GM23338 (cell line): ENCODE measurements at regions not wholly inside any gene's neighbourhood (a gene's known extent, or its start where the extent isn't known, plus 50 kb on each side); places are given as distances from the start of the nearest gene placed in this dataset.

Experiments
- CREB1 ChIP-seq: fragments of 250-450 bp; sonication (Bioruptor Pico); IDR thresholded peaks from 2 replicates; pipeline ENCODE4 v1.5.0; 2020; ENCODE audit warnings: low read depth, mild to moderate bottlenecking, moderate library complexity
- CTCF ChIP-seq, 2 experiments: fragments of 200-600 bp in 1 of 2; sonication (generic) in 1 of 2; conservative IDR thresholded peaks; 2 replicates each; pipeline versions ENCODE4 v1.5.1 to v1.6.1; 2016 to 2017; ENCODE audit warnings: antibody characterized with exemption in 2 of 2, low read depth in 2 of 2, mild to moderate bottlenecking in 2 of 2, moderate library complexity in 1 of 2
- EZH2 ChIP-seq: fragments of 200-600 bp; sonication (generic); IDR thresholded peaks from one replicate; pipeline ENCODE4 v1.8.0; 2017; ENCODE audit warnings: antibody characterized with exemption, mild to moderate bottlenecking, low read depth; ENCODE audit not compliant: unreplicated experiment
- EZH2phosphoT487 ChIP-seq: fragments of 200-600 bp; sonication (generic); IDR thresholded peaks from one replicate; pipeline ENCODE4 v1.8.1; 2018; ENCODE audit warnings: antibody characterized with exemption; ENCODE audit not compliant: unreplicated experiment
- JUNB ChIP-seq: IDR thresholded peaks from one replicate; pipeline ENCODE4 v1.6.1; 2016; ENCODE audit warnings: antibody characterized with exemption; ENCODE audit not compliant: unreplicated experiment
- POLR2AphosphoS5 ChIP-seq: IDR thresholded peaks from 2 replicates; pipeline ENCODE4 v1.6.1; 2016; ENCODE audit warnings: antibody characterized with exemption, low read depth

- TF ChIP-seq CTCF (conservative IDR thresholded peaks at IDR 0.05; ENCODE audit: low read depth in 2 of 2), result no peak
- TF ChIP-seq EZH2, result no peak
- TF ChIP-seq JUNB, result no peak
- TF ChIP-seq CREB1, result no peak
- no peak for TF ChIP-seq EZH2phosphoT487
- no peak for TF ChIP-seq POLR2AphosphoS5
These were observed 87.1 kb upstream of the TNFAIP3 start for GRCh38 chr6:137779982-137780381.
